Activated CD8-positive, alpha-beta T cell treated with anti-CD3 and anti-CD28 coated beads, Interleukin-2, amount 10 ng/mL, durations not matched to agents 7 days and 5 days (primary cell): ENCODE measurements at regions not wholly inside any gene's neighbourhood (a gene's known extent, or its start where the extent isn't known, plus 50 kb on each side); places are given as distances from the start of the nearest gene placed in this dataset.
"Not testable (repeated sequence)": the region's sequence is repeated elsewhere in the genome, so short reads cannot be mapped to it uniquely, and the experiment has no call there.

ENCODE experiments used
- ATAC-seq: fragments of 150-1000 bp; cut with Tn5 transposase; one replicate; pipeline ENCODE4 v1.10.0; 2021; ENCODE audit warnings: moderate library complexity
- CTCF ChIA-PET: fragments of 350-600 bp; sonication (Branson Sonifier 250); formaldehyde crosslinking; loops from one replicate; lab custom pipeline; 2021; ENCODE audit warnings: antibody characterized with exemption; lab: Charles Lee
- POLR2A ChIA-PET: fragments of 350-600 bp; sonication (Branson Sonifier 250); formaldehyde crosslinking; loops from one replicate; lab custom pipeline; 2021; ENCODE audit warnings: antibody characterized with exemption; lab: Charles Lee
- DNase-seq: peaks from one replicate; pipeline ENCODE4 v3.0.0-alpha.2; 2020
- H3K27ac Mint-ChIP-seq: one replicate; pipeline ENCODE4 v1.8.0; 2021; ENCODE audit warnings: mild to moderate bottlenecking, mixed read lengths
- H3K27me3 Mint-ChIP-seq: one replicate; pipeline ENCODE4 v1.8.0; 2021; ENCODE audit warnings: low read depth, mixed read lengths
- H3K36me3 Mint-ChIP-seq: one replicate; pipeline ENCODE4 v1.8.0; 2021; ENCODE audit warnings: low read depth, mixed read lengths
- H3K4me1 Mint-ChIP-seq: one replicate; pipeline ENCODE4 v1.8.0; 2021; ENCODE audit warnings: low read depth, mixed read lengths
- H3K4me3 Mint-ChIP-seq: one replicate; pipeline ENCODE4 v1.8.0; 2021; ENCODE audit warnings: mild to moderate bottlenecking, mixed read lengths
- H3K9me3 Mint-ChIP-seq: one replicate; pipeline ENCODE4 v1.8.0; 2022; ENCODE audit warnings: mixed read lengths; ENCODE audit not compliant: insufficient read depth

GRCh38 chr4:110424144-110424543 is 51.8 kb upstream of the ENPEP start:
- DNase-seq: no peak
- CTCF ChIA-PET: no interaction called here
- Mint-ChIP-seq H3K27ac (no peak overlapping the region), H3K9me3 (no peaks in the 10 kb centered on the region), H3K27me3 (peaks cover 7% of the 10 kb centered on the region), H3K36me3 (no peaks in the 10 kb centered on the region), H3K4me3 (no peak overlapping the region), H3K4me1 (no peaks in the 10 kb centered on the region)
- POLR2A ChIA-PET: no interaction called here
- no peak for ATAC-seq

GRCh38 chr4:110418641-110419040 is 57.3 kb upstream of the ENPEP start:
- H3K4me1 Mint-ChIP-seq: no peaks in the 10 kb centered on the region
- ChIA-PET POLR2A (no interaction called here), CTCF (no interaction called here)
- no peak overlapping the region for H3K4me3 Mint-ChIP-seq
- DNase-seq: no peak
- peaks cover 3% of the 10 kb centered on the region for H3K27me3 Mint-ChIP-seq
- H3K36me3 Mint-ChIP-seq: no peaks in the 10 kb centered on the region
- no peak for ATAC-seq
- no peaks in the 10 kb centered on the region for H3K9me3 Mint-ChIP-seq
- no peak overlapping the region for H3K27ac Mint-ChIP-seq

- Mint-ChIP-seq H3K27me3 (no peaks in the 10 kb centered on the region), H3K36me3 (no peaks in the 10 kb centered on the region), H3K4me1 (no peaks in the 10 kb centered on the region), H3K27ac (no peak overlapping the region), H3K4me3 (no peak overlapping the region), H3K9me3 (no peaks in the 10 kb centered on the region)
- ATAC-seq: no peak
- no peak for DNase-seq
- ChIA-PET POLR2A (no interaction called here), CTCF (no interaction called here)
These were observed 58.8 kb upstream of the ENPEP start for GRCh38 chr4:110417136-110417535.

GRCh38 chr4:110415478-110415877 is 60.5 kb upstream of the ENPEP start:
- H3K4me3 Mint-ChIP-seq: no peak overlapping the region
- ATAC-seq (no peak), DNase-seq (no peak)
- no peaks in the 10 kb centered on the region for H3K27me3 Mint-ChIP-seq
- no peaks in the 10 kb centered on the region for H3K36me3 Mint-ChIP-seq
- ChIA-PET POLR2A (no interaction called here), CTCF (no interaction called here)
- H3K27ac Mint-ChIP-seq: no peak overlapping the region
- H3K9me3 Mint-ChIP-seq: no peaks in the 10 kb centered on the region
- H3K4me1 Mint-ChIP-seq: no peaks in the 10 kb centered on the region

- no peaks in the 10 kb centered on the region for H3K27me3 Mint-ChIP-seq
- no peak for DNase-seq
- no peak overlapping the region for H3K4me3 Mint-ChIP-seq
- ChIA-PET POLR2A (no interaction called here), CTCF (no interaction called here)
- no peak for ATAC-seq
- no peaks in the 10 kb centered on the region for H3K4me1 Mint-ChIP-seq
- no peak overlapping the region for H3K27ac Mint-ChIP-seq
- H3K9me3 Mint-ChIP-seq: no peaks in the 10 kb centered on the region
- H3K36me3 Mint-ChIP-seq: no peaks in the 10 kb centered on the region
These were observed 60.9 kb upstream of the ENPEP start for GRCh38 chr4:110415041-110415440.

GRCh38 chr4:110414561-110414920 is 61.4 kb upstream of the ENPEP start:
- no peak for ATAC-seq
- Mint-ChIP-seq H3K36me3 (no peaks in the 10 kb centered on the region), H3K4me1 (no peaks in the 10 kb centered on the region), H3K27me3 (no peaks in the 10 kb centered on the region), H3K9me3 (no peaks in the 10 kb centered on the region), H3K27ac (no peak overlapping the region), H3K4me3 (no peak overlapping the region)
- CTCF ChIA-PET: no interaction called here
- POLR2A ChIA-PET: no interaction called here
- DNase-seq: no peak

GRCh38 chr4:110413807-110414560 is 62.0 kb upstream of the ENPEP start:
- DNase-seq, H3K36me3 Mint-ChIP-seq, ATAC-seq, H3K4me1 Mint-ChIP-seq, H3K27ac Mint-ChIP-seq, H3K27me3 Mint-ChIP-seq, H3K4me3 Mint-ChIP-seq, CTCF ChIA-PET, H3K9me3 Mint-ChIP-seq, POLR2A ChIA-PET: not testable (repeated sequence)

GRCh38 chr4:110412354-110413065 is 63.4 kb upstream of the ENPEP start:
- no peaks in the 10 kb centered on the region for H3K36me3 Mint-ChIP-seq
- no peaks in the 10 kb centered on the region for H3K27me3 Mint-ChIP-seq
- ChIA-PET POLR2A (no interaction called here), CTCF (no interaction called here)
- H3K4me1 Mint-ChIP-seq: no peaks in the 10 kb centered on the region
- no peak overlapping the region for H3K4me3 Mint-ChIP-seq
- no peak overlapping the region for H3K27ac Mint-ChIP-seq
- no peaks in the 10 kb centered on the region for H3K9me3 Mint-ChIP-seq
- DNase-seq: no peak
- no peak for ATAC-seq

GRCh38 chr4:110411574-110412011 is 64.4 kb upstream of the ENPEP start:
- Mint-ChIP-seq H3K9me3 (no peaks in the 10 kb centered on the region), H3K27me3 (no peaks in the 10 kb centered on the region), H3K27ac (no peak overlapping the region), H3K4me1 (no peaks in the 10 kb centered on the region), H3K36me3 (no peaks in the 10 kb centered on the region), H3K4me3 (no peak overlapping the region)
- DNase-seq (no peak), ATAC-seq (no peak)
- POLR2A ChIA-PET: no interaction called here
- CTCF ChIA-PET: no interaction called here

GRCh38 chr4:110410853-110411573 is 64.9 kb upstream of the ENPEP start:
- H3K9me3 Mint-ChIP-seq, H3K4me1 Mint-ChIP-seq, ATAC-seq, H3K27ac Mint-ChIP-seq, POLR2A ChIA-PET, H3K27me3 Mint-ChIP-seq, DNase-seq, CTCF ChIA-PET, H3K4me3 Mint-ChIP-seq, H3K36me3 Mint-ChIP-seq: not testable (repeated sequence)

- no peaks in the 10 kb centered on the region for H3K36me3 Mint-ChIP-seq
- no peaks in the 10 kb centered on the region for H3K4me1 Mint-ChIP-seq
- ChIA-PET POLR2A (no interaction called here), CTCF (no interaction called here)
- H3K9me3 Mint-ChIP-seq: no peaks in the 10 kb centered on the region
- DNase-seq: no peak
- H3K27me3 Mint-ChIP-seq: no peaks in the 10 kb centered on the region
- no peak overlapping the region for H3K27ac Mint-ChIP-seq
- no peak for ATAC-seq
- no peak overlapping the region for H3K4me3 Mint-ChIP-seq
These were observed 75.9 kb upstream of the ENPEP start for GRCh38 chr4:110400086-110400485.

- DNase-seq, H3K4me1 Mint-ChIP-seq, POLR2A ChIA-PET, ATAC-seq, H3K9me3 Mint-ChIP-seq, H3K36me3 Mint-ChIP-seq, H3K4me3 Mint-ChIP-seq, H3K27me3 Mint-ChIP-seq, H3K27ac Mint-ChIP-seq, CTCF ChIA-PET: not testable (repeated sequence)
These were observed 76.9 kb upstream of the ENPEP start for GRCh38 chr4:110399046-110399445.
